ENCODE measurements at regions not wholly inside any gene's neighbourhood (a gene's known extent, or its start where the extent isn't known, plus 50 kb on each side); places are given as distances from the start of the nearest gene placed in this dataset.

- WGBS, 2 donors: 69 to 70% methylated on average over 3 of the region's 3 CpGs
- DNase-seq: no peak
- peaks cover 0 to 5% (median 4%) of the 10 kb centered on the region in 3 donors for H3K27me3 ChIP-seq
- TF ChIP-seq POLR2A (IDR thresholded peaks at IDR 0.05) (no peak), EP300 (IDR thresholded peaks at IDR 0.05) (no peak), POLR2AphosphoS5 (IDR thresholded peaks at IDR 0.05) (no peak)
- TF ChIP-seq, protein P1, sequence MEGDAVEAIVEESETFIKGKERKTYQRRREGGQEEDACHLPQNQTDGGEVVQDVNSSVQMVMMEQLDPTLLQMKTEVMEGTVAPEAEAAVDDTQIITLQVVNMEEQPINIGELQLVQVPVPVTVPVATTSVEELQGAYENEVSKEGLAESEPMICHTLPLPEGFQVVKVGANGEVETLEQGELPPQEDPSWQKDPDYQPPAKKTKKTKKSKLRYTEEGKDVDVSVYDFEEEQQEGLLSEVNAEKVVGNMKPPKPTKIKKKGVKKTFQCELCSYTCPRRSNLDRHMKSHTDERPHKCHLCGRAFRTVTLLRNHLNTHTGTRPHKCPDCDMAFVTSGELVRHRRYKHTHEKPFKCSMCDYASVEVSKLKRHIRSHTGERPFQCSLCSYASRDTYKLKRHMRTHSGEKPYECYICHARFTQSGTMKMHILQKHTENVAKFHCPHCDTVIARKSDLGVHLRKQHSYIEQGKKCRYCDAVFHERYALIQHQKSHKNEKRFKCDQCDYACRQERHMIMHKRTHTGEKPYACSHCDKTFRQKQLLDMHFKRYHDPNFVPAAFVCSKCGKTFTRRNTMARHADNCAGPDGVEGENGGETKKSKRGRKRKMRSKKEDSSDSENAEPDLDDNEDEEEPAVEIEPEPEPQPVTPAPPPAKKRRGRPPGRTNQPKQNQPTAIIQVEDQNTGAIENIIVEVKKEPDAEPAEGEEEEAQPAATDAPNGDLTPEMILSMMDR (IDR thresholded peaks at IDR 0.05): no peak
- intact Hi-C loops (cut with DNase I): no loop called here
- no peaks in the 10 kb centered on the region for H3K9me3 ChIP-seq
- H3K27ac ChIP-seq: no peak overlapping the region
- no peaks in the 10 kb centered on the region for H3K4me1 ChIP-seq
- no peak overlapping the region for H3K4me3 ChIP-seq
- H3K36me3 ChIP-seq: no peaks in the 10 kb centered on the region
These were observed 439.3 kb downstream of the NPHP4 start for GRCh38 chr1:5552787-5553484.

GRCh38 chr1:5551274-5551975, 440.8 kb downstream of the NPHP4 start:
- no peak overlapping the region for H3K27ac ChIP-seq
- no peaks in the 10 kb centered on the region for H3K9me3 ChIP-seq
- no peak overlapping the region for H3K4me3 ChIP-seq
- TF ChIP-seq POLR2AphosphoS5 (IDR thresholded peaks at IDR 0.05) (no peak), POLR2A (IDR thresholded peaks at IDR 0.05) (no peak)
- intact Hi-C loops (cut with DNase I): no loop called here
- DNase-seq: no peak
- 14 to 36% methylated on average over 8 of the region's 8 CpGs for WGBS, 2 donors
- H3K36me3 ChIP-seq: no peaks in the 10 kb centered on the region
- no peaks in the 10 kb centered on the region for H3K4me1 ChIP-seq
- peaks cover 0 to 5% (median 4%) of the 10 kb centered on the region in 3 donors for H3K27me3 ChIP-seq

DNA sequence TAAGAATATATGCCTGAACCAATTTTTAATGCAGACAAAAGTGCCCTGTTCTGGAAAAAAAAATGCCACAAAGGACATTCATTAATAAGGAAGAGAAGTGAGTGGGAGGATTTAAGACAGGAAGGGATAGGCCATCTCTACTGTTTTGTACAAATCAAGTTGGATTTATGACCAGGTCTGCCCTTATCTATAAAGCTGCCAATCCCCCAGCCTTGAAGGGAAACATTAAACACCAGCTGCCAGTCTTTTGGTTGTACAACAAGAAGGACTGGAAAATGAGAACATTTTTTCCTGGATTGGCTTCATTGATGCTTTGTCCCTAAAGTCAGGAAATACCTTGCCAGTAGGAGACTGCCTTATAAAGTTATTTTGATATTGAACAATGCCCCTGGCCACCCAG, 444.0 kb downstream of the NPHP4 start:
- H3K27me3 ChIP-seq: peaks cover 0 to 23% (median 5%) of the 10 kb centered on the region in 3 donors
- no peaks in the 10 kb centered on the region for H3K36me3 ChIP-seq
- no peak overlapping the region for H3K4me3 ChIP-seq
- H3K27ac ChIP-seq: no peak overlapping the region
- TF ChIP-seq, protein P1 (IDR thresholded peaks at IDR 0.05): no peak
- TF ChIP-seq POLR2A (IDR thresholded peaks at IDR 0.05) (no peak), POLR2AphosphoS5 (IDR thresholded peaks at IDR 0.05) (no peak), EP300 (IDR thresholded peaks at IDR 0.05) (no peak)
- intact Hi-C loops (cut with DNase I): no loop called here
- no peaks in the 10 kb centered on the region for H3K4me1 ChIP-seq
- no peaks in the 10 kb centered on the region for H3K9me3 ChIP-seq
- no peak for DNase-seq

GRCh38 chr1:5543235-5543634, 449.0 kb downstream of the NPHP4 start:
- no peak overlapping the region for H3K4me3 ChIP-seq
- peaks cover 0 to 26% (median 0%) of the 10 kb centered on the region in 3 donors for H3K27me3 ChIP-seq
- H3K27ac ChIP-seq: no peak overlapping the region
- TF ChIP-seq POLR2AphosphoS5 (IDR thresholded peaks at IDR 0.05): no peak
- TF ChIP-seq EP300 (IDR thresholded peaks at IDR 0.05): no peak
- no peak for TF ChIP-seq POLR2A (IDR thresholded peaks at IDR 0.05)
- TF ChIP-seq, protein P1 (IDR thresholded peaks at IDR 0.05): no peak
- H3K9me3 ChIP-seq: no peaks in the 10 kb centered on the region
- H3K4me1 ChIP-seq: no peaks in the 10 kb centered on the region
- 64 to 75% methylated on average over 5 of the region's 5 CpGs for WGBS, 2 donors
- DNase-seq: no peak
- H3K36me3 ChIP-seq: no peaks in the 10 kb centered on the region
- intact Hi-C loops (cut with DNase I): no loop called here

DNA sequence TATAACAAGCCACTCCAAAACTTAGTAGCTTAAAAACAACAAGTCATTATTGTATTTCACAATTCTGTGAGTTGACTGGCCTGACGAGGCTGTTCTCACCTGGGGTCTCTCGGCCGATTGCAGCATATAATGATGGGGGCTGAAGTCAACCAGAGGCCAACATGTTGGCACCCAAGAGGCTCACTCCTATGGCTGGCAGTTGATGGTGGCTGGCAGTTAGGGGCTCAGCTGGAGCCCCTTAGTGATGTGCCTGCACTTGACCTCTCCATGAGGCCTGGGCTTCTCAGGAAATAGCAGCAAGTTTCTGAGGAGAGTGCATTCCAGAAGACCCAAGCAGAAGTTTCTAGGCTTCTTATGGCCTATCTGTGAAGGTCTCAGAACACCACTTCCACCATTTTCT, 459.4 kb downstream of the NPHP4 start:
- H3K27me3 ChIP-seq: peaks cover 0 to 4% (median 0%) of the 10 kb centered on the region in 3 donors
- no peaks in the 10 kb centered on the region for H3K4me1 ChIP-seq
- no peak overlapping the region for H3K4me3 ChIP-seq
- no peaks in the 10 kb centered on the region for H3K36me3 ChIP-seq
- intact Hi-C loops (cut with DNase I): no loop called here
- no peaks in the 10 kb centered on the region for H3K9me3 ChIP-seq
- WGBS, 2 donors: 90 to 93% methylated on average over 3 of the region's 3 CpGs
- DNase-seq: no peak
- TF ChIP-seq POLR2A (IDR thresholded peaks at IDR 0.05) (no peak), EP300 (IDR thresholded peaks at IDR 0.05) (no peak), POLR2AphosphoS5 (IDR thresholded peaks at IDR 0.05) (no peak)
- TF ChIP-seq, protein P1 (IDR thresholded peaks at IDR 0.05): no peak
- no peak overlapping the region for H3K27ac ChIP-seq
